NT2/D1 (cell line): ENCODE measurements at regions not wholly inside any gene's neighbourhood (a gene's known extent, or its start where the extent isn't known, plus 50 kb on each side); places are given as distances from the start of the nearest gene placed in this dataset.

Experiments
- DNase-seq: peaks from one replicate; pipeline ENCODE4 v3.0.0-alpha.2; 2011; ENCODE audit warnings: low read depth, low spot score
- H3K27me3 ChIP-seq: 2 replicates; pipeline ENCODE4 v1.6.0; 2011; ENCODE audit warnings: mild to moderate bottlenecking; ENCODE audit not compliant: insufficient read length, insufficient read depth
- H3K36me3 ChIP-seq: 2 replicates; pipeline ENCODE4 v1.6.1; 2011; ENCODE audit warnings: mild to moderate bottlenecking, low read length, mixed read lengths; ENCODE audit not compliant: insufficient read depth, insufficient read length
- H3K4me1 ChIP-seq: 2 replicates; pipeline ENCODE4 v1.5.1; 2011; ENCODE audit not compliant: insufficient read depth, insufficient read length
- H3K4me3 ChIP-seq: 2 replicates; pipeline ENCODE4 v1.5.1; 2011; ENCODE audit warnings: low read depth; ENCODE audit not compliant: insufficient read length
- H3K9ac ChIP-seq: 2 replicates; pipeline ENCODE4 v1.6.0; 2011; ENCODE audit warnings: low read depth; ENCODE audit not compliant: insufficient read length
- H3K9me3 ChIP-seq: 2 replicates; pipeline ENCODE4 v1.5.1; 2011; ENCODE audit warnings: mild to moderate bottlenecking, low read length; ENCODE audit not compliant: insufficient read depth
- SUZ12 ChIP-seq: IDR thresholded peaks from 2 replicates; pipeline ENCODE4 v1.6.1; 2011; ENCODE audit not compliant: insufficient read length, insufficient read depth; ENCODE audit errors: extremely low read depth
- YY1 ChIP-seq: IDR thresholded peaks from 2 replicates; pipeline ENCODE4 v1.6.1; 2011; ENCODE audit not compliant: insufficient read length, insufficient read depth
- ZNF274 ChIP-seq: IDR thresholded peaks from 2 replicates; pipeline ENCODE4 v1.6.1; 2011; ENCODE audit warnings: mild to moderate bottlenecking, low read depth, low read length

DNA sequence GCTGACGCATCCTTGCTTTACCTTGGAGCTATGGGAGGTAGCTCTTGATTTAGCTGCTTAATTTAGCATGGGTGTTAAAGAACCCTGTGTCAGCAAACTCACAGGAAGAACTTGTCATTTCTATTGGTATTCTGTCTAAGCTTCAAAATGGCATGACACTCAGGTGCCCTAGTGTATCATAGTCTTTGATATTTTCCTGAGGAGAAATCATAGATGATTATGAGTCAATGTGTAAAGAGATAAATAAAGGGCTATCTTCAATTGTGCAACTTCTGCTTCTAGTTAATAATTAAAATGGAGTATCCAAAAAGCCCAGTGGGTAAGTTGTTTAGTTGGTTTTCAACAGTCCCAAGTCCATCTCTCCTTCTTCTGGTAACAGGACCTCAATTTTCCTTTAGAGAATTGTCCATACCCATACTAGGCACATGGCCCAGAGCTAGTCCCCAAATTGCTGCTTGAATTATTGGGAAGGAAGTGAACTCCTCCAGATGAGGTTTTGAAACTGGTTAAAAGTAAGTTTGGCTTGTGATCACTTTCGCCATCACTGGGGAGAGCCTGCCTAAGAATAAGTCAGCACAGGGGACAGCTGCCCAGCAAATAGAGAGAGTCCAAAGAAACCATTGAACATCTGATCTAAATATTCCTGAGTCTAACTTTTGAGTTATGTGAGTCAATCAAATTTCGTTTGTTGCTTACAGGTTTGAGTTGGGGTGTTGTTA, 169.0 kb upstream of the PHYHIPL start:
- Histone ChIP-seq H3K27me3 (no peaks in the 10 kb centered on the region), H3K4me3 (no peak overlapping the region), H3K36me3 (no peaks in the 10 kb centered on the region), H3K4me1 (no peaks in the 10 kb centered on the region), H3K9ac (no peak overlapping the region), H3K9me3 (no peaks in the 10 kb centered on the region)
- no peak for DNase-seq
- TF ChIP-seq SUZ12 (no peak), ZNF274 (no peak), YY1 (no peak)

DNA sequence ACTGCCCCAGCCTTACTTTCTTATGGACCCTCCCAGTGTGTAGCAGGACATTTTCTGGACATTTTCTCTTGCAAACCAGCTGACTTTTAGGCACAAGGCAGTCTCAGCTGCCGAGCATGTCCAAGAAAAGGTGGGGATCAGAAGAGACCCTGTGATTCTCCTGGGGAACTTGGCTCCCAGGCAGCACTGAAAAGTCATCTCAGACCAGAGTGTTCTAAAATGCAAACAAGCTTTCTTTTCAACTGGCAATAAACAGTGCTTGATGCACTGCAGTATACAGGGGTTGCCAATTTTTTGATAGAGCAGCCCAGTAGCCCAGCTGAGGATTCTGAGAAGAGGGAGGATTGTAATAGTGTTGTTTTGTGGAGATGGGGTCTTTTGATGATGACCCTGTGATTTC, 168.0 kb upstream of the PHYHIPL start:
- Histone ChIP-seq H3K36me3 (no peaks in the 10 kb centered on the region), H3K4me3 (no peak overlapping the region), H3K4me1 (no peaks in the 10 kb centered on the region), H3K9ac (no peak overlapping the region), H3K9me3 (no peaks in the 10 kb centered on the region), H3K27me3 (no peaks in the 10 kb centered on the region)
- no peak for DNase-seq
- TF ChIP-seq ZNF274 (no peak), YY1 (no peak), SUZ12 (no peak)

DNA sequence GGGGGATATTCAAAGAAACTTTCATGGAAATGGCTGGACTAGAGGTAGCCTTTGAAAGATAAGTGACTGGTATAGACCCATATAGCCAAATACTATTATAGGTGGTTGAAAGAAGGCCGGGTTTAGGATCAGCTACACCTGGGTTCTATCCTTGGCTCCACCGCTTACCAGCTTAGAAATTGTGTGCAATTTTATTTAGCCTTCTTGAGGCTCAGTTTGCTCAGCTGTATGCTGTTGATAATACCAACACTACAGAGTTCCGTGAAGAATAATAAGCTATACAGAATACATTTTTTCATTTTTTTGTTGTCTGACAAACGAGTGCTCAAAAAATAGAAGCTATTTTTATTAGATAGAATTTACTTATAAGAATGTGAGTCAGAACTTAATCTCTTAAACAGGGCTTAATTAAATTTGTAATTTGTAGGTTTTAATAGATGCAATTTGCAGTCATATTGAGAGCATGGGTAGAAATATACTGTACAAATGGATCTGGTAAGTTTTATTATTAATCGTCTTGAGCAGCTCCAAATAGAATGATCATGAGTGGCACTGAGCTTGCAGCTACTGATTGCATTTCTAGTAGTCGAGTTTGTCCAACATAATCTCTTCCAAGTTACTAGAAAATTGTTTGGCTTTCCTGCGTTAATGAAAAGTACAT, 164.3 kb upstream of the PHYHIPL start:
- H3K27me3 ChIP-seq, result no peaks in the 10 kb centered on the region

DNA sequence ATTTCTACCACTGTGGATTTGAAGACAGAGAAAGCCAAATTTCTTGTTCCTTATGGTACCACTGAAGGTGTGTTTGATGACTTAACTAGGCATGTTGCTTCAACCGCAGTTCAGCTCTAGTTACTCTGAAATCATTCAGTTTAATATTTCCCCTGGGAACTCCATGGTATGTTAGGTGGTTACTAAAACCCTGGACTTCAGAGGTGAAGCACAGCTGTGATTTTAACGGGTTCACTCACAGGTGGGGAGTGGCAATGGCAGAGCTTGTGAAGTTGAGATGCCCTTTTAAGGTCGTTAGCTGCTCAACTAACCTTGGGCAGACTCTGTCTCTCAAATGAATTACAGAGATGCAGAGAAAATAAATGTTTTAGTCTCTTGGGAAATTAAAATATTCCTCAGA, 163.6 kb upstream of the PHYHIPL start:
- H3K4me1 ChIP-seq, result no peaks in the 10 kb centered on the region
- H3K27me3 ChIP-seq, result no peaks in the 10 kb centered on the region
- H3K9ac ChIP-seq, result no peak overlapping the region
- no peaks in the 10 kb centered on the region for H3K9me3 ChIP-seq
- DNase-seq, result no peak
- TF ChIP-seq YY1 (no peak), SUZ12 (no peak), ZNF274 (no peak)
- no peaks in the 10 kb centered on the region for H3K36me3 ChIP-seq
- H3K4me3 ChIP-seq, result no peak overlapping the region

More for the DNA sequence above, 164.3 kb upstream of the PHYHIPL start:
- H3K4me1 ChIP-seq, result no peaks in the 10 kb centered on the region
- no peaks in the 10 kb centered on the region for H3K36me3 ChIP-seq
- no peak overlapping the region for H3K4me3 ChIP-seq
- TF ChIP-seq ZNF274, result no peak
- TF ChIP-seq SUZ12, result no peak
- no peak for DNase-seq
- H3K9me3 ChIP-seq, result no peaks in the 10 kb centered on the region
- H3K9ac ChIP-seq, result no peak overlapping the region

DNA sequence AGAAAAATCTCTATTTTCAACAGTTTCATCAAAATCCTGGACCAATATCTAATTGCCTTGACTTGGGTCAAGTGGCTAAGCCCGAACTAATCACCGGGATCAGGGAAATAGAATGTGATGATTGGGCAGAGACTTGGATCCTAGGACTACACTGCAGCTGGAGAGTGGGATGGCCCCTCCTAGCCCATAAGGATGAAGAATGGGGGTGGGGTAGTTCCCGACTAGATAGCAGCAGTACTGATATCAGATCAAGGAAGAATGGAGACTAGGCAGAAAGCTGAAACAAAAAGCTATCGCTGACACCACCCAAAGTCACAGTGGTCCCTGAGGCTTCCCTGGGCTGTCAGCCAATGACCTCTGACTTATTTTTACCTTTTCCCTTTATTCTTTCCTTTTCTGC, 160.4 kb upstream of the PHYHIPL start:
- no peak for DNase-seq
- Histone ChIP-seq H3K36me3 (no peaks in the 10 kb centered on the region), H3K27me3 (no peaks in the 10 kb centered on the region), H3K9me3 (no peaks in the 10 kb centered on the region), H3K4me1 (no peaks in the 10 kb centered on the region), H3K9ac (no peak overlapping the region), H3K4me3 (no peak overlapping the region)
- TF ChIP-seq SUZ12, result no peak
- TF ChIP-seq ZNF274, result no peak
- TF ChIP-seq YY1, result no peak

DNA sequence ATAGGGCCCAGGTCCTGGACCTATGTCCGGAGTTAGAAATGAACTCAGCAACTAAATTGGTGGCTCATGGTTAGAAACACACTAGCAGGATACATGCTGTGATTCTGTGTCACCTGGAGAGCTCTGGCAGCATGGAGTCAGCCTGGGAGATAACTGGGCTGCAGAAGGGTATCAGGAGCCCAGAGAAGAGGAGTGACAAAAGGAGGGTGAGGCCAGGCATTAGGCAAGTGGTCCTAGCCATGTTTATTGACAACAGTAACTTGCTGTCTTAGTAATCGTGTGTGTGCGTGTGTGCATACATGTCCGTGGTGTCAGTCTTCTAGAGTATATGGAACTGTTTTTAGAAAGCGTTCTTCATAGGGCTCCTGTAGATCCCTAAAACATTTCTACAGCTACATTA, 157.5 kb upstream of the PHYHIPL start:
- H3K36me3 ChIP-seq, result no peaks in the 10 kb centered on the region
- H3K4me3 ChIP-seq, result no peak overlapping the region
- no peaks in the 10 kb centered on the region for H3K27me3 ChIP-seq
- H3K9ac ChIP-seq, result no peak overlapping the region
- no peak for DNase-seq
- H3K9me3 ChIP-seq, result no peaks in the 10 kb centered on the region
- no peak for TF ChIP-seq SUZ12
- TF ChIP-seq YY1, result no peak
- no peak for TF ChIP-seq ZNF274
- H3K4me1 ChIP-seq, result no peaks in the 10 kb centered on the region

DNA sequence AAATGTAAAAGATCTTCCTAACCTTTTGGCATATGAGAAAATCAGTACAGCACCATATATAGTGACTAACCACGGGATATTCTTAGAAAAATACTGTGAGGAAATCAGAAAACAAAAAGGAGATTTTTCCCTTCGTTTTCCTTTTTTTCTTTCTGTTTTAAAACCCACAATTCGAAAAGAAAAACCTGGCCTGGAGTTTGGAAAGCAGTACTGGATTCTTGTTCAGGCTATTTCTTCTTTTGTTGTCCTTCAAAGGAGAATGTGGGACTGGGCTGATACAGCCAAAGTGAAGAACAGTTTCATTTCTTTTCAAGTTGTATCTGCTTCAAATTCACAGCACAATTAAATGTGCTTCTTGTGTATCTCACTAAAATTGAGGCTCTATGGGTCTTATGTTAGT, 156.8 kb upstream of the PHYHIPL start:
- DNase-seq, result no peak
- H3K4me3 ChIP-seq, result no peak overlapping the region
- H3K9me3 ChIP-seq, result no peaks in the 10 kb centered on the region
- no peaks in the 10 kb centered on the region for H3K36me3 ChIP-seq
- no peaks in the 10 kb centered on the region for H3K4me1 ChIP-seq
- no peak overlapping the region for H3K9ac ChIP-seq
- TF ChIP-seq ZNF274, result no peak
- TF ChIP-seq SUZ12, result no peak
- TF ChIP-seq YY1, result no peak
- no peaks in the 10 kb centered on the region for H3K27me3 ChIP-seq

DNA sequence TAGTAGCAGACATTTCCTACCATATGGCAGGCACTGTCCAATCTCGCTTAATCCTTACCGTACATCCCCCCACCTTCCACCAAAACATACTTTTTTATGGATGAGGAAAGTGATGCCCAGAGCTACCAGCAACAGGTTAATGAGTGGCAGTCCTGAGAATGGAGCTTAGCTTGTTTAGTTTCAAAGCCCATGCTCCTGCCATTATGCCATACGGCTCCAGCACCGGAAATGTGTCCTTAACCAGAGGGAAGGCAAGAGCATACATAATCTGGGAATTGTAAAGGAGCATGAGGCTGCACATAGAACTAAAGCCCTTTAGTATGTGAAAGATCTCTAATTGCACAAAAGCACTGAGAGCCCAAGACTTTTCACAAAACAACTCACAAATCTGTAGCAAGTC, 155.9 kb upstream of the PHYHIPL start:
- no peak overlapping the region for H3K4me3 ChIP-seq
- H3K36me3 ChIP-seq, result no peaks in the 10 kb centered on the region
- no peak for TF ChIP-seq SUZ12
- no peak for TF ChIP-seq YY1
- TF ChIP-seq ZNF274, result no peak
- no peaks in the 10 kb centered on the region for H3K4me1 ChIP-seq
- no peak overlapping the region for H3K9ac ChIP-seq
- no peaks in the 10 kb centered on the region for H3K9me3 ChIP-seq
- H3K27me3 ChIP-seq, result no peaks in the 10 kb centered on the region
- no peak for DNase-seq
